Esophagus squamous epithelium (tissue), 4 donors: ENCODE measurements at regions not wholly inside any gene's neighbourhood (a gene's known extent, or its start where the extent isn't known, plus 50 kb on each side); places are given as distances from the start of the nearest gene placed in this dataset.

ENCODE experiments used
- POLR2A ChIP-seq, 4 donors: fragments of 450-650 bp; IDR thresholded peaks; one replicate each; pipeline ENCODE4 v1.6.1; 2017; ENCODE audit warnings: antibody characterized with exemption in 4 of 4, mild to moderate bottlenecking in 4 of 4, moderate library complexity in 3 of 4
- TF ChIP-seq, protein P1 (sequence below), 6 experiments: fragments of 450-650 bp in 4 of 6; fragments of 200-600 bp in 2 of 6; sonication (generic) in 2 of 6; IDR thresholded peaks; one replicate each; pipeline ENCODE4 v1.5.1; 2016 to 2019; ENCODE audit warnings: antibody characterized with exemption in 6 of 6, mild to moderate bottlenecking in 4 of 6, moderate library complexity in 4 of 6

DNA sequence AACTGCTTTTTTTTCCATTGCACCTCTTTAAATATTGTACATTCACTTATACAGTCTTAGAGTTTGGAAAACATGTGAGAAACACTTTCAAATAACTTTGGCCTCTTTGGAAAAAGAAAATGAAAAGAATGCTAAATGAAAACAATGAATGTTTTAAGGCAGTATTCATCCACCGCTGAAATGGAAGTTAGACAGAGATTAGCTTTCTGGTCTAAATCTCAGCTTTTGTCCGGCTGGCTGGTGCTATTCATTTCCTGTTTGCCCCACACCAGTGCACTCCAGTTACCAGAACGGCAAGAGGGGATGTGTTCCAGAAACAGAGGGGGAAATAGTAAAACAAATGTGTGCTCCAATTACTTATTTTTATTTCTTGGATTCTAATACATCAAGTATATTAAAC lies 1201.3 kb downstream of the EFNB2 start:
- TF ChIP-seq, protein P1, sequence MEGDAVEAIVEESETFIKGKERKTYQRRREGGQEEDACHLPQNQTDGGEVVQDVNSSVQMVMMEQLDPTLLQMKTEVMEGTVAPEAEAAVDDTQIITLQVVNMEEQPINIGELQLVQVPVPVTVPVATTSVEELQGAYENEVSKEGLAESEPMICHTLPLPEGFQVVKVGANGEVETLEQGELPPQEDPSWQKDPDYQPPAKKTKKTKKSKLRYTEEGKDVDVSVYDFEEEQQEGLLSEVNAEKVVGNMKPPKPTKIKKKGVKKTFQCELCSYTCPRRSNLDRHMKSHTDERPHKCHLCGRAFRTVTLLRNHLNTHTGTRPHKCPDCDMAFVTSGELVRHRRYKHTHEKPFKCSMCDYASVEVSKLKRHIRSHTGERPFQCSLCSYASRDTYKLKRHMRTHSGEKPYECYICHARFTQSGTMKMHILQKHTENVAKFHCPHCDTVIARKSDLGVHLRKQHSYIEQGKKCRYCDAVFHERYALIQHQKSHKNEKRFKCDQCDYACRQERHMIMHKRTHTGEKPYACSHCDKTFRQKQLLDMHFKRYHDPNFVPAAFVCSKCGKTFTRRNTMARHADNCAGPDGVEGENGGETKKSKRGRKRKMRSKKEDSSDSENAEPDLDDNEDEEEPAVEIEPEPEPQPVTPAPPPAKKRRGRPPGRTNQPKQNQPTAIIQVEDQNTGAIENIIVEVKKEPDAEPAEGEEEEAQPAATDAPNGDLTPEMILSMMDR (IDR thresholded peaks at IDR 0.05) = no peak
- TF ChIP-seq POLR2A (IDR thresholded peaks at IDR 0.05) = no peak
